ENCODE measurements at regions not wholly inside any gene's neighbourhood (a gene's known extent, or its start where the extent isn't known, plus 50 kb on each side); places are given as distances from the start of the nearest gene placed in this dataset.

DNA sequence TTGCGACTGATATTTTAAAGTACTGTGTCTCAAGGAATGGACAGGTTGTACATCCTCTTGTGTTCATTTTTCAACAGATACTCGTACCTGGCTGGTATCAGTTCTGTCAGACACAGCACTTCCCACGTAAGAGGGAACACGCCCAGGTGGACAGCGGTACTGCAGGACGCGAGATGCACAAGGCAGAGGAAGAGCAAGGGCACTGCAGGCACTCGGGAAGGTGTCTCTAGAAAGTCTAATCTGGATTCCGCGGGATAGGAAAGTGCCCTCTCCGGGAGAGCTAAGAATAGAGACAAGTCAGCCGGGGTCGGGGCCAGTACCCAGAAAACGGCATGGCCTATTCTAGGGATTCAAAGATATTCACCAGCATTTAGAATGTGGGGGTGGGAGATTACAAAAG lies 94.2 kb upstream of the MBOAT1 start:
- TF ChIP-seq, protein P1, sequence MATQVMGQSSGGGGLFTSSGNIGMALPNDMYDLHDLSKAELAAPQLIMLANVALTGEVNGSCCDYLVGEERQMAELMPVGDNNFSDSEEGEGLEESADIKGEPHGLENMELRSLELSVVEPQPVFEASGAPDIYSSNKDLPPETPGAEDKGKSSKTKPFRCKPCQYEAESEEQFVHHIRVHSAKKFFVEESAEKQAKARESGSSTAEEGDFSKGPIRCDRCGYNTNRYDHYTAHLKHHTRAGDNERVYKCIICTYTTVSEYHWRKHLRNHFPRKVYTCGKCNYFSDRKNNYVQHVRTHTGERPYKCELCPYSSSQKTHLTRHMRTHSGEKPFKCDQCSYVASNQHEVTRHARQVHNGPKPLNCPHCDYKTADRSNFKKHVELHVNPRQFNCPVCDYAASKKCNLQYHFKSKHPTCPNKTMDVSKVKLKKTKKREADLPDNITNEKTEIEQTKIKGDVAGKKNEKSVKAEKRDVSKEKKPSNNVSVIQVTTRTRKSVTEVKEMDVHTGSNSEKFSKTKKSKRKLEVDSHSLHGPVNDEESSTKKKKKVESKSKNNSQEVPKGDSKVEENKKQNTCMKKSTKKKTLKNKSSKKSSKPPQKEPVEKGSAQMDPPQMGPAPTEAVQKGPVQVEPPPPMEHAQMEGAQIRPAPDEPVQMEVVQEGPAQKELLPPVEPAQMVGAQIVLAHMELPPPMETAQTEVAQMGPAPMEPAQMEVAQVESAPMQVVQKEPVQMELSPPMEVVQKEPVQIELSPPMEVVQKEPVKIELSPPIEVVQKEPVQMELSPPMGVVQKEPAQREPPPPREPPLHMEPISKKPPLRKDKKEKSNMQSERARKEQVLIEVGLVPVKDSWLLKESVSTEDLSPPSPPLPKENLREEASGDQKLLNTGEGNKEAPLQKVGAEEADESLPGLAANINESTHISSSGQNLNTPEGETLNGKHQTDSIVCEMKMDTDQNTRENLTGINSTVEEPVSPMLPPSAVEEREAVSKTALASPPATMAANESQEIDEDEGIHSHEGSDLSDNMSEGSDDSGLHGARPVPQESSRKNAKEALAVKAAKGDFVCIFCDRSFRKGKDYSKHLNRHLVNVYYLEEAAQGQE (IDR thresholded peaks at IDR 0.05; ENCODE audit: insufficient read depth in 1 of 2, low read depth in 2 of 2, low read length in 1 of 2): no peak
- TF ChIP-seq SIN3A (IDR thresholded peaks at IDR 0.05; ENCODE audit: borderline replicate concordance, insufficient read depth, low read depth, low read length) (no peak), TCF7L2 (IDR thresholded peaks at IDR 0.05; ENCODE audit: low read depth, low read length) (no peak), POLR2AphosphoS5 (IDR thresholded peaks at IDR 0.05; ENCODE audit: low read depth, low read length) (no peak)
- TF ChIP-seq, protein P2, sequence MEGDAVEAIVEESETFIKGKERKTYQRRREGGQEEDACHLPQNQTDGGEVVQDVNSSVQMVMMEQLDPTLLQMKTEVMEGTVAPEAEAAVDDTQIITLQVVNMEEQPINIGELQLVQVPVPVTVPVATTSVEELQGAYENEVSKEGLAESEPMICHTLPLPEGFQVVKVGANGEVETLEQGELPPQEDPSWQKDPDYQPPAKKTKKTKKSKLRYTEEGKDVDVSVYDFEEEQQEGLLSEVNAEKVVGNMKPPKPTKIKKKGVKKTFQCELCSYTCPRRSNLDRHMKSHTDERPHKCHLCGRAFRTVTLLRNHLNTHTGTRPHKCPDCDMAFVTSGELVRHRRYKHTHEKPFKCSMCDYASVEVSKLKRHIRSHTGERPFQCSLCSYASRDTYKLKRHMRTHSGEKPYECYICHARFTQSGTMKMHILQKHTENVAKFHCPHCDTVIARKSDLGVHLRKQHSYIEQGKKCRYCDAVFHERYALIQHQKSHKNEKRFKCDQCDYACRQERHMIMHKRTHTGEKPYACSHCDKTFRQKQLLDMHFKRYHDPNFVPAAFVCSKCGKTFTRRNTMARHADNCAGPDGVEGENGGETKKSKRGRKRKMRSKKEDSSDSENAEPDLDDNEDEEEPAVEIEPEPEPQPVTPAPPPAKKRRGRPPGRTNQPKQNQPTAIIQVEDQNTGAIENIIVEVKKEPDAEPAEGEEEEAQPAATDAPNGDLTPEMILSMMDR (IDR thresholded peaks at IDR 0.05): no peak
- BruUV-seq (replicated peaks): no TSS peak
- Histone ChIP-seq H3K4me1 (ENCODE audit: control insufficient read depth, insufficient read depth, low read length) (no peaks in the 10 kb centered on the region), H3K4me3 (ENCODE audit: low read depth in 2 of 2, low read length in 2 of 2) (no peak overlapping the region), H3K27me3 (ENCODE audit: control insufficient read depth, insufficient read depth, low read length) (no peaks in the 10 kb centered on the region), H3K36me3 (ENCODE audit: control insufficient read depth, insufficient read depth, low read length) (no peaks in the 10 kb centered on the region), H3K27ac (ENCODE audit: low read length) (no peak overlapping the region), H3K9me3 (ENCODE audit: control insufficient read depth, insufficient read depth, low read depth, low read length) (no peaks in the 10 kb centered on the region)
- DNase-seq (ENCODE audit: low read depth, low spot score) (no peak), ATAC-seq (no peak)
- CTCF ChIA-PET: no interaction called here
- intact Hi-C loops (cut with micrococcal nuclease; ENCODE audit: unreplicated experiment) (no loop called here), in situ Hi-C loops (cut with HindIII; ENCODE audit: low pct_unique_long_range_greater_than_20kb, low sequenced_read_pairs) (no loop called here)
- POLR2A ChIA-PET: no interaction called here

DNA sequence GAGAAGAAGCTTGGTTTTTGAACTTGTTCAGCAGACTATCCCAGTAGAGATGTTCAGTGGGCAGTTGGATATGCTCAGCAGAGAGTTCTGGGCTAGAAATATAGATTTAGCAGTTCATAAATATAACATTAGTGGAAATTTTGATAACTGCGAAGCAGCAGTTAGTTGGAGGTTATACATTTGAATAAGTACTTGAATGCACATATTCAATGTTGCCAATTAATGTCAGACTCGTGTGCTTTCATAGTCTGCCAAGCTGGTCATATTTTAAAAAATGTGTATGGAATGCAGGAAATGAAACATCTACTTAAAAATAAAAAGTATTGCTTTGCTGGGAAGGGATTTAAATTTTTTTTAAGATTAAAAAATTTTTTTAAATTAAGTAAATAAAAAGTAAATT lies 92.5 kb upstream of the E2F3 start:
- in situ Hi-C loops (cut with HindIII; ENCODE audit: low pct_unique_long_range_greater_than_20kb, low sequenced_read_pairs): no loop called here
- H3K9me3 ChIP-seq (ENCODE audit: control insufficient read depth, insufficient read depth, low read depth, low read length): no peaks in the 10 kb centered on the region
- BruUV-seq (replicated peaks): no TSS peak
- ChIA-PET POLR2A (no interaction called here), CTCF (no interaction called here)
- ATAC-seq: no peak
- no peak overlapping the region for H3K27ac ChIP-seq (ENCODE audit: low read length)
- H3K4me3 ChIP-seq (ENCODE audit: low read depth in 2 of 2, low read length in 2 of 2): no peak overlapping the region
- no peaks in the 10 kb centered on the region for H3K4me1 ChIP-seq (ENCODE audit: control insufficient read depth, insufficient read depth, low read length)
- intact Hi-C loops (cut with micrococcal nuclease; ENCODE audit: unreplicated experiment): no loop called here
- TF ChIP-seq, protein P1 (IDR thresholded peaks at IDR 0.05; ENCODE audit: insufficient read depth in 1 of 2, low read depth in 2 of 2, low read length in 1 of 2): no peak
- TF ChIP-seq TCF7L2 (IDR thresholded peaks at IDR 0.05; ENCODE audit: low read depth, low read length) (no peak), POLR2AphosphoS5 (IDR thresholded peaks at IDR 0.05; ENCODE audit: low read depth, low read length) (no peak), SIN3A (IDR thresholded peaks at IDR 0.05; ENCODE audit: borderline replicate concordance, insufficient read depth, low read depth, low read length) (no peak)
- TF ChIP-seq, protein P2 (IDR thresholded peaks at IDR 0.05): no peak
- peaks cover 9% of the 10 kb centered on the region for H3K27me3 ChIP-seq (ENCODE audit: control insufficient read depth, insufficient read depth, low read length)
- no peaks in the 10 kb centered on the region for H3K36me3 ChIP-seq (ENCODE audit: control insufficient read depth, insufficient read depth, low read length)
- DNase-seq (ENCODE audit: low read depth, low spot score): no peak
